ENCODE measurements at regions not wholly inside any gene's neighbourhood (a gene's known extent, or its start where the extent isn't known, plus 50 kb on each side); places are given as distances from the start of the nearest gene placed in this dataset.
"Not testable (repeated sequence)": the region's sequence is repeated elsewhere in the genome, so short reads cannot be mapped to it uniquely, and the experiment has no call there.

DNA sequence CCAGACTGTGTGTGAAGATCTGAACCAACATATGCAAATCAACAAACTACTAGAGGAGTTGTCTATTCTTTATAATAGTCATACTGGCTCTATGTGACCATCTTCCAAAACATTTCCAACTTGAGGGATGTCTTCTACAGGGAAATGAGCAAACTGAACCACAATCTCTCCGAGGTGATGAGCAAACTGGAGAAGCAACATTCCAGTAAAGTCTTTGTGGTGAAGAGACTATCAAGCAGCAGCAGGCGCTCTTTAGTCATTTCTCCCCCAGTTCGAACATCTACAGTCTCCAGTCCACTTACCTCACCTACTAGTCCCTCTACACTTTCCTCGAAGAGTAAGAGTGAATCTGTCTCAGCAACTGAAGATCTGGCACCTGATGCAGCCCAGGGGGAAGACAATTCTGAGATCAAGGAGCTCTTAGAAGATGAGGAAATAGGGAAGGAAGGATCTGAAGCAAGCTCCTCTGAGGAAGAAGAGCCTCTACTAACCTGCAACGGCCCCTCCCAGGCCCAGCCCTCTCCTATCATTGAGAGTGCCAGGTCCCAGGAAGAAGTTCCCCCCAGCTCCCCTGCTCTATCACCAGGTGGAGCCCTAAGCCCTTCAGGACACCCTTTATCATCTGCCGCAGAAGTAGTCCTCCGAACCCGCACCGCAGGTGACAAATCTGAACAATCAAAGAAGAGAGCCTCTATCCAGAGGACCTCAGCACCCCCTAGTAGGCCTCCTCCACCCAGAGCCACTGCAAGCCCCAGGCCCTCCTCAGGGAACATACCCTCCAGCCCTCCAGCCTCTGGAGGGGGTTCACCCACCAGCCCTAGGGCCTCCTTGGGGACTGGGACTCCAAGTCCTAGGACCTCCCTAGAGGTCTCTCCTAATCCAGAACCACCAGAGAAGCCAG is 98.1 kb downstream of the HNRNPD start:
- H3K4me3 ChIP-seq (ENCODE audit: low read depth, low read length): no peak overlapping the region
- TF ChIP-seq, protein P1, sequence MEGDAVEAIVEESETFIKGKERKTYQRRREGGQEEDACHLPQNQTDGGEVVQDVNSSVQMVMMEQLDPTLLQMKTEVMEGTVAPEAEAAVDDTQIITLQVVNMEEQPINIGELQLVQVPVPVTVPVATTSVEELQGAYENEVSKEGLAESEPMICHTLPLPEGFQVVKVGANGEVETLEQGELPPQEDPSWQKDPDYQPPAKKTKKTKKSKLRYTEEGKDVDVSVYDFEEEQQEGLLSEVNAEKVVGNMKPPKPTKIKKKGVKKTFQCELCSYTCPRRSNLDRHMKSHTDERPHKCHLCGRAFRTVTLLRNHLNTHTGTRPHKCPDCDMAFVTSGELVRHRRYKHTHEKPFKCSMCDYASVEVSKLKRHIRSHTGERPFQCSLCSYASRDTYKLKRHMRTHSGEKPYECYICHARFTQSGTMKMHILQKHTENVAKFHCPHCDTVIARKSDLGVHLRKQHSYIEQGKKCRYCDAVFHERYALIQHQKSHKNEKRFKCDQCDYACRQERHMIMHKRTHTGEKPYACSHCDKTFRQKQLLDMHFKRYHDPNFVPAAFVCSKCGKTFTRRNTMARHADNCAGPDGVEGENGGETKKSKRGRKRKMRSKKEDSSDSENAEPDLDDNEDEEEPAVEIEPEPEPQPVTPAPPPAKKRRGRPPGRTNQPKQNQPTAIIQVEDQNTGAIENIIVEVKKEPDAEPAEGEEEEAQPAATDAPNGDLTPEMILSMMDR (IDR thresholded peaks at IDR 0.05; ENCODE audit: borderline replicate concordance, insufficient read depth, low read depth, low read length): no peak

DNA sequence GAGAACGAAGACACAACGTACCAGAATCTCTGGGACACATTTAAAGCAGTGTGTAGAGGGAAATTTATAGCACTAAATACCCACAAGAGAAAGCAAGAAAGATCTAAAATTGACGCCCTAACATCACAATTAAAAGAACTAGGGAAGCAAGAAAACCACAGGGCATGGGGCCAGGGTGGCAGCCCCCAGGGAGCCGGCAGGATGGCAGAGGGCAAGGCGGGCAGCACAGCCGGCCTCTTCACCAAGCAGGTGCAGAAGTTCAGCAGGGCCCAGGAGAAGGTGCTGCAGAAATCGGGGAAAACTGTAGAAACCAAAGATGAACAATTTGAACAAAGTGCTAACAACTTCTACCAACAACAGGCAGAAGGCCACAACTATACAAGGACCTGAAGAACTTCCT is 99.1 kb downstream of the HNRNPD start:
- H3K4me3 ChIP-seq (ENCODE audit: low read depth, low read length): not testable (repeated sequence)

DNA sequence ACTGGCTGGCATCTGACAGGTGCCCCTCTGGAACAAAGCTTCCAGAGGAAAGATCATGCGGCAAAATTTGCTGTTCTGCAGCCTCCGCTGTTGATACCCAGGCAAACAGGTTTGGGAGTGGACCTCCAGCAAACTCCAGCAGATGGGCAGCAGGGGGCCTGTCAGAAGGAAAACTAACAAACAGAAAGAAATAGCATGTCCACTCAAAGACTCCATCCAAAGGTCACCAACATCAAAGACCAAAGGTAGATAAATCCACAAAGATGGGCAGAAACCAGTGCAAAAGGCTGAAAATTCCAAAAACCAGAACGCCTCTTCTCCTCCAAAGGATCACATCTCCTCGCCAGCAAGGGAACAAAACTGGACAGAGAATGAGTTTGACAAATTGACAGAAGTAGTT is 101.3 kb downstream of the HNRNPD start:
- not testable (repeated sequence) for H3K4me3 ChIP-seq (ENCODE audit: low read depth, low read length)

DNA sequence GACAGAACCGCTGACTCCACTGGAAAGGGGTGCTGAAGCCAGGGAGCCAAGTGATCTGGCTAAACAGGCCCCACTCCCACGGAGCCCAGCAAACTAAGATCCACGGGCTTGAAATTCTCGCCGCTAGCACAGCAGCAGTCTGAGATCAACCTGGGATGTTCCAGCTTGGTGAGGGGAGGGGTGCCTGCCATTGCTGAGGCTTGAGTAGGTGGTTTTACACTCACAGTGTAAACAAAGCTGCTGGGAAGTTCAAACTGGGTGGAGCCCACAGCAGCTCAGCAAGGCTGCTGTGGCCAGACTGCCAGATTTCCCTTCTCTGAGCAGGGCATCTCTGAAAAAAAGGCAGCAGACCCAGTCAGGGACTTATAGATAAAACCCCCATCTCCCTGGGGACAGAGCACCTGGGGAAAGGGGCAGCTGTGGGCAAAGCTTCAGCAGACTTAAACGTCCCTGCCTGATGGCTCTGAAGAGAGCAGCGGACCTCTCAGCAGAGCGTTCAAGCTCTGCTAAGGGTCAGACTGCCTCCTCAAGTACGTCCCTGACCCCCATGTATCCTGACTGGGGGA is 101.8 kb downstream of the HNRNPD start:
- not testable (repeated sequence) for H3K4me3 ChIP-seq (ENCODE audit: low read depth, low read length)

DNA sequence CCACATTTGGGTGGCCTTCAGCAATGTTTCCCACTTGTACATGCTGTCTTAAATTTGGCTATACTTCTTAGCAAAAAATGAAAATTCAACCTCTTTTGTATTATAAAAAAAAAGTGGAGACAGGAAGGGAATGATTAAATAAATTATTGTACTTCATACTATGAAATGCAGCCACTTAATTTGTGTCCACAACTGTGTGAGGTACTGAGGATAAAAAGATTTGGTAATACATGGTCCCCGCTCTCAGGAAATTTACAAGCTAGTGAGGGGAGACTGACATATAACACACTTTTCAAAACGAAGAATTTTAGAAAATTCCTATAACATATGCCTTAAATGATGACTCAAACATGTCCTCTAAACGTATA is 105.0 kb downstream of the HNRNPD start:
- TF ChIP-seq, protein P1 (IDR thresholded peaks at IDR 0.05; ENCODE audit: borderline replicate concordance, insufficient read depth, low read depth, low read length): no peak
- no peak overlapping the region for H3K4me3 ChIP-seq (ENCODE audit: low read depth, low read length)

DNA sequence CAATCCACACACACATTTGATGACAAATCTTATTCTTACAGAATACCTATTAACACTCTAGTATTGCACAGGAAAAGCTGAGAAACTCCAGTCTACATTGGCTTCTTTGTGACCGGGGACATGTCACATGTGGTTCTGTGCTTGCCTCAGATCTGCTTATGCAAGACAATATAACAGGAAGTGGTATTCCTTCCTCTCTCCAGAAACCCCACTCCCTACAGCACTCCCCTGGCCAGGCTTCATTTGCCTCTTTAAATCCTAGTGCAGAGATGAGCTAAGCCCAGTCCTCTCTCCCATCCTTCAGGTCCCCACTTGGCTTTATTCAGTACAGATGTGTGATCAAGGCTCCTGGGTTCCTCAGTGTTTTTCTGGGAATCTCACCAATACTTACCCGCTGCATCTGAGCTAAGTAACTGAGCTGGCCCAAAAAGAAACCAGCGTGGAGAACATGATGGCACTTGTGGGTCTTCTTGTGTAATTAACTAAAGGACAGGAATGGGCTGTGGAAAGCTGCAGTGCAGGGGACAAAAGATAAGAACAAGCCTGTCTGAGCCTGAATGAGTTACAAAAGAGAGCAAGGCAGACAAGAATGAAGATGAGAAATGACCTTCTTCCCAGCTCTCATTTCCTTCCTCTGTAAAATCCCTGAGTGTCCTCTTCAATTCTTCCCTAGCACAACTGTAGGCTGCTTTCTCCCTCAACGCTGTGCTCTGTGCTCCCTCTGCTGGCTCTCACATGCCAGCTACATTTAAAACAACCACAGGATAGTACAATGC is 105.6 kb downstream of the HNRNPD start:
- TF ChIP-seq, protein P1 (IDR thresholded peaks at IDR 0.05; ENCODE audit: borderline replicate concordance, insufficient read depth, low read depth, low read length): peak; percentile 67
- H3K4me3 ChIP-seq (ENCODE audit: low read depth, low read length): no peak overlapping the region

DNA sequence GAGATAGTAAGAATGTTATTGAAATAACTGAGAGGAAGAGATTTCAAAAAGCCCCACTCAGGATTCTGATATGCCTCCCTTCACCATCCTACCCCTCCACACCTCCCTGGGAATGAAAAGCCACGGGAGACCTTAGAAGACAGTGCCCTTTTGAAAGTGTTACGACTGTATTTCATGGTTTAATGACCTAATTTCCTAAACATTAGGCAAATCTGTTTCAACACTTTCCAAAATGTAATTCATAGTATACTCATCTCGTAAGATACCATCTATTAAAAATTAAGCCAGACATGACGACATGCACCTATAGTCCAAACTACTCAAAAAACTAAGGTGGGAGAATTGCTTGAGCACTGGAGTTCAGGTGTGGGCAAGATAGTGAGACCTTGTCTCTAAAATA is 106.3 kb downstream of the HNRNPD start:
- no peak overlapping the region for H3K4me3 ChIP-seq (ENCODE audit: low read depth, low read length)
- TF ChIP-seq, protein P1 (IDR thresholded peaks at IDR 0.05; ENCODE audit: borderline replicate concordance, insufficient read depth, low read depth, low read length): no peak

DNA sequence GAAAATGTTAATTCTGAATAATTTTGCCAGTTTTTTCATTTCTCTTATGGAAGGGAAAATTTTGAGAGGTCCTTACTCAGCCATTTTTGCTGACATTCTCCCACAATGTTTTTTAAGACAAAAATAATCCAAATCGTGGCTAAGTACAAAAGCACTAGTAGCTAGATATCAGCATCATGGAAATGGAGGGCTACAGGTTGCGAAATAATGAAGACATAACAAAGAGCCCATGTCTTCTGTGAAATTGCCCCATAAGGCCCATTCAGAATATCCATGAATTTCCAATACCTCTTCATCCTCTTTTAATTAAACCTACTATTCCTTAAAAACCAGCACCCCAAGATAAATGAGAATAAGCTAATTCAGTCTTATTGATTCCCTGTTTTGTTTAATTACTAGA is 107.4 kb downstream of the HNRNPD start:
- no peak overlapping the region for H3K4me3 ChIP-seq (ENCODE audit: low read depth, low read length)
- TF ChIP-seq, protein P1 (IDR thresholded peaks at IDR 0.05; ENCODE audit: borderline replicate concordance, insufficient read depth, low read depth, low read length): no peak
